Stimulated activated CD8-positive, alpha-beta memory T cell treated with anti-CD3 and anti-CD28 coated beads, Interleukin-7, amount 100 ng/mL, for 48 hours (primary cell): ENCODE measurements at regions not wholly inside any gene's neighbourhood (a gene's known extent, or its start where the extent isn't known, plus 50 kb on each side); places are given as distances from the start of the nearest gene placed in this dataset.

ENCODE experiments used
- DNase-seq, 2 donors: peaks; one replicate each; pipeline ENCODE4 v3.0.0-alpha.2; 2020; ENCODE audit warnings: low read depth in 1 of 2; ENCODE audit errors: extremely low read depth in 1 of 2

- DNase-seq: no peak
Observed at GRCh38 chr6:14187406-14187805, 69.8 kb downstream of the CD83 start.

DNA sequence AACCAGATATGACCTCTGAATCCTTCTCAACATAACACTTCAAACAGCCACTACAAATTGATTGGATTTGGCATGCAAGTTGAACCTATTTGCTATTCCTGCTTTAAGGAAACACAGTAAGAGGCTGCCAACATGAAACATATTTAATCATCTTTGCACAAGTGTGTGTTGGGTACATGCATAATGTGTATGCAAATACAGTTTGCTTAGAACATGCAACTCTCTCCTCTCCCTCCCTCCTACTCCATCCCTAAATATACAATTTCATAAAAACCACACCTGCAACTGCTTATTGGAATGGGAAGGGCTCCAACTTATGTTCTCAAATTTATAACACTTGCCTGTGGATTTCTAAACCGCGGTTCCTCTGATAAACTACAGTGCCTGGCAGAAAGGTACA, 71.5 kb downstream of the CD83 start:
- no peak for DNase-seq

GRCh38 chr6:14190191-14190928, 72.8 kb downstream of the CD83 start:
- no peak for DNase-seq

DNA sequence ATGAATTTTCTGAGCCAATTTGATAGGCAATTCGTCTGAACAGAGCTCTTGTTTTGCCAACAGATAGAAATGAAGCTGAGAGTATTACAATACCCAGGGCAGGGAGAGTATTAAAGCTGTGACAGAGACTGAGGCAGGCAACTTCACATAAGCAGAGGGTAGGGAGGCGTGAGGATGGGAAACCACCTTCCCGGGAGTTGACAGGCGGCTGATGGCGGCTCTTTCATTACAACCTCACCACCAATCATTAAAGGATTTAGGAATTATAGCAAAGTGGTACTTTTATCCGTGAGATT, 73.3 kb downstream of the CD83 start:
- DNase-seq: no peak

- DNase-seq: no peak
Observed at GRCh38 chr6:14191761-14192160, 74.2 kb downstream of the CD83 start.

DNA sequence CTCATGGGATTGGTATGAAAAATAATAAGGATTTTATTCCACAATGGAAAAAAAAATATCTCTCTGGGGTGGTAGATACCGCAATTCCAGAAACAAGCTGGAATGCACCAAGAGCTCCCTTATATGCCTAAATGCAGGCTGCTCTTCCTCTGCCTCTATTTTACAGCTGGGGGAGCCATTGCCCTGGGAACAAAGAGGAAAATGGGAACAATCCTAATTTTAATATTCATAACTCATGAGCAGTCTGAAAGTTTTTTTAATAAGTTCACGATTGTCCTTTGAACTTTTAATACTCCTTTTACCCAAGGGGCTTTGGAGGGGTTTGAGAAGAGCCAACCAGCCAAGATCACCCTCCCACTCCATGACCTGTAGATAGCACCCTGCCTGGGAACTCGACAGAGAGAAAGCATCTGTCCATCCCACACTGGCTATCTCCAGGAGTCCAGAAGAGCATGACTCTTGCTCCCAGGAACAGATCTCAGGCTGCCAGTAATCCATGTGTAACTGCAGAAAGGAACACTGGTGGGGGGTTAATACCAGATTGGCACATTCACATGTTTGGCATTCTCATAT, 74.7 kb downstream of the CD83 start:
- no peak for DNase-seq

- no peak for DNase-seq
Observed at GRCh38 chr6:14193524-14193923, 76.0 kb downstream of the CD83 start.

DNA sequence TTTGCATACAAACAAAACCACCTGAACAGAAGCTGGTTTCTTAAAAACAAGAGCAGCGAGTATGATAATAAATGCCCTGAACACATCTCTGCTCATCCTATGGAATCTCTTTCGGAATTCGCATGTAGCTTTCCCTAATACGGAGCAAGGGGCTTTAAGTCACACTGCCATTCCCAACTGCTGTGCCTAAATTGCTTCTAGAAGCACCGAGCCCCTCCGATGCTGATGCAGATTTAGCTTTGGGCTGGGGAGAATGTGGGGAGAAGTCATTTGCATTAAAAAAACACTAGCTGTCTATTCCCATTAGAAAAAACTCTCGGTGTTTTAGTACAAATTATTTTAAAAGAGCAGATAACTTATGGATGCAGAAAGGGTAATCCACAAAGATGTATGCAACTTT, 76.9 kb downstream of the CD83 start:
- no peak for DNase-seq

DNA sequence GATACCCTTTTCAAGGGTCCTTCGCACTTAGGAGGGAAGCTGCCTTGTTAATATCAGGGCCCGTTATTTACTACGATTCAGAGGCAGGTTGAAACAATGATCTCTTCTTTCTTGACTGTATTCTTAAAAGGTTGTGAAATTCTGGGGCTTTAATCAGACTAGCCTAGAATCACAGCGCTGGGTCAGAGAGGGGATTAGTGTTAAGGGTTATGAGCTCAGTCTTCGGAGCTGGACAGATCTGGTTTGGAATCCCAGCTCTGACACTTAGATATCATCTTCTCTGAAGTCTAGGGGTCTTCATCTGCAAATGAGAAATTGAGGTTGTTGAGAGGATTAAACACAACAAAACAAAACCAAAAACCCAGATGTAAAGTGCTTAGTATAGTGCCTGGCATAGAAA, 77.4 kb downstream of the CD83 start:
- DNase-seq: no peak

GRCh38 chr6:14196026-14196425, 78.5 kb downstream of the CD83 start:
- DNase-seq: no peak

DNA sequence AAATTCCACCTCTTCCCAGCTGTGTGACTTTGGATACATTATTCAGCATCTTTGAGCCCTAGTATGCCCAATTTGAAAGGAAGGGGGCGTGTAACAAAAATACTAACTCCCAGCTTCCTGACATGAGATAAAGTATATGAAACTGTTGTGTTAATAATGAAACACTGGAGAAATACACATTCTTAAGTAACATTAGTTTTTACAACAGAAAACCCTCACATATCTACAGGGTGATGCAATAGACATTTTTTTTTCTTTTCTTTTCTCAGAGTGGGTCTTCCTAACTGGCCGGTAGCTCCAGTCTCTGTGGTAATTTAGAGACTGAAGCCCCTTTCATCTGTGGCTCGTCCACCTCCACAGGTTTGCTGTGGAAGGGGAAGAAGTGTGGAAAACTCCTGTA, 79.5 kb downstream of the CD83 start:
- no peak for DNase-seq

GRCh38 chr6:14200047-14200446, 82.5 kb downstream of the CD83 start:
- DNase-seq: no peak

DNA sequence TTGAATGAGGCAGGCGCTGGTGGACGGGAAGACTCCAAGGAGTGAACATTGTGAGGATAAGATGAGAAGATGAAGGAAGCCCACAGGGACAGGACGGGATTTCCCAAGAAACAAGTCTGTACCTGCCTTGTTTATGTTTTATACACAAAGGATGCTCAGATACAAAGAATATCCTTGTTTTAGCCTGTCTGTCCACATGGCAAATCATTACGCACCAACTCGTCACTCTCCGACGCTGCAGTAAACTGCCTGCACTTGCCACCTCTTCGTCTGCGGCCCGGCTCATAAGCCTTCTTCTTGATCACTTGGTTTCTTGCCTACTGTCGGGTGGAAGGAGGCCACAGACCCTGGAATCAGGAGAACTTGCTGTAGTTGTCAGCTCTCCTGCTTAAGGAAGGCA, 85.4 kb downstream of the CD83 start:
- no peak for DNase-seq

- no peak for DNase-seq
Observed at GRCh38 chr6:14206391-14206790, 88.8 kb downstream of the CD83 start.

DNA sequence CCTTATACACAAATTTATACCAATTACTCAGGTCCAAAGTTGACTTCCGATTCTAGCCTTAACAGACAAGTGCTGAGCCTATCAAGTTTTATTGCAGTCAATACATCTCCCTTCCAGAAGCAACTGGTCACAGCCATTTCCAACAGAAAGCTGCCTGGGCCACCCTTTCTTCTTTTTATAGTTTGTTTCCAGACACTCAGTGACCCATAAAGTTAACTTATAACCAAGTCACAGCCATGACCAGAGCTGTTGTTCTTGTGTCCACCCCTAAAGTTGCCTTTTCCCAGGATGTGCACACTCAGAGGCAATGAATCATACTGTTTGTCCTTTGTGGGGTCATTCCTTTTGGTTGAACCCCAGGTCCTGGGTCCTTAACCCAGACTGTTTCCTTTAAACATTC, 89.9 kb downstream of the CD83 start:
- no peak for DNase-seq

- no peak for DNase-seq
Observed at GRCh38 chr6:14209000-14209399, 91.4 kb downstream of the CD83 start.

DNA sequence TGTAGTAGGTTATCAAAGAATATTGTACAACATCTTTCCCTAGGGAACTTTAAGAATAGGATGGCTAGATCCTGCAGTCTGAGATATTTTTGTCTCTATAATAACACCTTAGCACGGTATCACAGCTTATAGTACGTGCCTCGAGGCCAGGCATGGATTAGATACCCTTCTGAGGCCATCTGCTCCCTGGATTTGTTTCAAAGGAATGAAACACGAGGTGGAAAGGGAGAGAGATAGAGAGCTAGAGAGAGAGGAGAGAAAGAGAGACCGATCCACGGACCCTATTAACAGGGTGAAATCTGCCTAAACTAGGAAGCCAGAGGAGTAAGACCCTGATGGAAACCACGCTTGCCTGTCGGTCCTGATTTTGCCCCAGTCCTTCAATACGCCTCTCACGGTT, 92.5 kb downstream of the CD83 start:
- no peak for DNase-seq

GRCh38 chr6:14210663-14211561, 93.3 kb downstream of the CD83 start:
- DNase-seq: peak; percentile 84 to 93

DNA sequence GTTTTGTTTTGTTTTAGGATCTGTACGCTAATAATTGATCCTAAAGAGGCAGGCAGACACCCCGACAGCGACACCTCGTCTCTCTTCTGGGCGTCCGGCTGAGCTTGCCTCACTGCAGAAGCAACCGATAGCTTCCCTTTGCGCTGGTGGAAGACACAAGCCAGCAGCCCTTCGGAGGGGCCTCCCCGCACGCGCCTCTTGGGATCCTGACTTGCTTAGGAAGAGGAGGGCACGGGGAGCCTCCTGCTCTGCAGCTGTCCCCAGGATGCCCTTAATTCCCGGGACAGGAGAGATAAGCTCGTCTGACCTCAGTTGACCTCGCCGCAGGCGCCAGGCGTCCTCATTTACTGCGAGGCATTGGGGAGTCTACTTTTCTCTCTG, 94.0 kb downstream of the CD83 start:
- DNase-seq: no peak

DNA sequence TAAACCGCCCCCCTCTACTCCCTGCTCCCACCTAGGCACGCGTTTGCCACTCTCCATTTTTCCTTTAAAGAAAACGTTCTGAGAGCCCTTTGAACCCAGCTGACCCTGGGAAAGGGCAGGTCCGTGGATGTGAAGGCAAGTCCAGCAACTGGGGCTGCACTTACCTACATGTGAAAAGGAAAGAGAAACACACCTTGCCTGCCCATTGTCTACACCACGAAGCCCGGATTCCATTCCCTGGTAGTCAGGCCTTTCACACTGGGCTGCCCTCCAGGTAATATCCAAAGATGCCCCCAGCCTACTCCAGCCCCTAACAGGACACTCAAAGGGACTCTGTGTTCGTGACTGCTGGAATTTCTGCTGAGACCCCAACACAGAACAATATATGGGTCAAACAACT, 94.4 kb downstream of the CD83 start:
- no peak for DNase-seq

- DNase-seq: no peak
Observed at GRCh38 chr6:14212632-14213031, 95.1 kb downstream of the CD83 start.
